Neuronal stem cell (in vitro differentiated cells): ENCODE measurements at regions not wholly inside any gene's neighbourhood (a gene's known extent, or its start where the extent isn't known, plus 50 kb on each side); places are given as distances from the start of the nearest gene placed in this dataset.
"Not testable (repeated sequence)": the region's sequence is repeated elsewhere in the genome, so short reads cannot be mapped to it uniquely, and the experiment has no call there.

Source experiments
- DNase-seq: peaks from one replicate; pipeline ENCODE4 v3.0.0-alpha.2; 2013; ENCODE audit warnings: low spot score
- H2AFZ ChIP-seq: one replicate; pipeline ENCODE4 v1.6.1; 2013; ENCODE audit warnings: mild to moderate bottlenecking, low read length, inconsistent platforms
- H2AK5ac ChIP-seq: 2 replicates; pipeline ENCODE4 v1.6.1; 2013; ENCODE audit warnings: low read depth, mild to moderate bottlenecking, inconsistent platforms, low read length, moderate library complexity, mixed read lengths
- H2BK120ac ChIP-seq: 2 replicates; pipeline ENCODE4 v1.6.1; 2013; ENCODE audit warnings: low read depth, mild to moderate bottlenecking, inconsistent platforms, low read length, moderate library complexity, mixed read lengths
- H2BK12ac ChIP-seq: one replicate; pipeline ENCODE4 v1.6.1; 2013; ENCODE audit warnings: low read length, inconsistent platforms
- H2BK15ac ChIP-seq: 2 replicates; pipeline ENCODE4 v1.6.1; 2013; ENCODE audit warnings: mild to moderate bottlenecking, low read length, inconsistent platforms, mixed read lengths
- H2BK5ac ChIP-seq: one replicate; pipeline ENCODE4 v1.6.1; 2013; ENCODE audit warnings: inconsistent platforms, mild to moderate bottlenecking, low read length, moderate library complexity
- H3K14ac ChIP-seq: one replicate; pipeline ENCODE4 v1.6.1; 2013; ENCODE audit warnings: low read length, inconsistent platforms
- H3K18ac ChIP-seq: 2 replicates; pipeline ENCODE4 v1.6.1; 2013; ENCODE audit warnings: low read length, inconsistent platforms
- H3K23ac ChIP-seq: 2 replicates; pipeline ENCODE4 v1.6.1; 2013; ENCODE audit warnings: low read depth, mild to moderate bottlenecking, mixed read lengths, low read length, inconsistent platforms; ENCODE audit not compliant: poor library complexity
- H3K27ac ChIP-seq: replicated peaks from 3 replicates; pipeline ENCODE4 v1.5.1; 2013; ENCODE audit warnings: low read length, inconsistent platforms
- H3K27me3 ChIP-seq, 3 experiments: 2 replicates each; pipeline ENCODE4 v1.6.1; 2013; ENCODE audit warnings: low read length in 3 of 3, mild to moderate bottlenecking in 2 of 3, inconsistent platforms in 1 of 3, low read depth in 1 of 3, mixed read lengths in 1 of 3, moderate library complexity in 1 of 3; ENCODE audit not compliant: control insufficient read depth in 3 of 3, insufficient read depth in 3 of 3
- H3K36me3 ChIP-seq, 2 donors: replicated peaks in 1 of 2; 2 replicates each; pipeline ENCODE4 v1.6.1; 2013; ENCODE audit warnings: low read length in 2 of 2; ENCODE audit not compliant: control insufficient read depth in 2 of 2, insufficient read depth in 2 of 2
- H3K4ac ChIP-seq: 2 replicates; pipeline ENCODE4 v1.6.1; 2013; ENCODE audit warnings: inconsistent platforms, mild to moderate bottlenecking, low read length, moderate library complexity
- H3K4me1 ChIP-seq, 2 donors: 1 replicate in 1 of 2; 2 replicates in 1 of 2; pipeline ENCODE4 v1.6.1; 2013; ENCODE audit warnings: low read length in 2 of 2, low read depth in 1 of 2; ENCODE audit not compliant: control insufficient read depth in 2 of 2, insufficient read depth in 1 of 2
- H3K4me2 ChIP-seq: one replicate; pipeline ENCODE4 v1.6.1; 2013; ENCODE audit warnings: mild to moderate bottlenecking, low read length, inconsistent platforms; ENCODE audit not compliant: insufficient read depth, poor library complexity, severe bottlenecking
- H3K4me3 ChIP-seq, 2 donors: 2 replicates each; pipeline ENCODE4 v1.5.1; 2013; ENCODE audit warnings: low read length in 2 of 2, mild to moderate bottlenecking in 2 of 2, inconsistent platforms in 1 of 2, moderate library complexity in 1 of 2
- H3K79me1 ChIP-seq: one replicate; pipeline ENCODE4 v1.6.1; 2013; ENCODE audit warnings: low read depth, mild to moderate bottlenecking, inconsistent platforms, low read length, moderate library complexity
- H3K9ac ChIP-seq: one replicate; pipeline ENCODE4 v1.6.1; 2013; ENCODE audit warnings: mild to moderate bottlenecking, low read depth, low read length, inconsistent platforms; ENCODE audit not compliant: poor library complexity
- H3K9me3 ChIP-seq, 2 donors: replicated peaks in 1 of 2; 2 replicates each; pipeline versions ENCODE3 to v1.6.1; 2013; ENCODE audit warnings: low read length in 2 of 2, mild to moderate bottlenecking in 2 of 2, inconsistent platforms in 1 of 2, low read depth in 1 of 2, mixed read lengths in 1 of 2, moderate library complexity in 1 of 2; ENCODE audit not compliant: control insufficient read depth in 2 of 2, insufficient read depth in 1 of 2
- H4K8ac ChIP-seq: one replicate; pipeline ENCODE4 v1.6.1; 2013; ENCODE audit warnings: low read depth, mild to moderate bottlenecking, inconsistent platforms, low read length, moderate library complexity
- H4K91ac ChIP-seq: one replicate; pipeline ENCODE4 v1.6.1; 2013; ENCODE audit warnings: low read length, low read depth, mild to moderate bottlenecking, inconsistent platforms; ENCODE audit not compliant: poor library complexity
- WGBS, 2 donors: extraction: QIAGEN DNeasy Blood & Tissue Kit; methylation state at CpG; one replicate each; pipeline ENCODE4 v1.1.7; 2013; ENCODE audit warnings: missing lambda C conversion rate in 2 of 2, mixed read lengths in 1 of 2; ENCODE audit not compliant: insufficient read length in 2 of 2, insufficient replicate concordance in 1 of 2; ENCODE audit errors: extremely low coverage in 2 of 2; 5-methylcytosine and 5-hydroxymethylcytosine counted together

DNA sequence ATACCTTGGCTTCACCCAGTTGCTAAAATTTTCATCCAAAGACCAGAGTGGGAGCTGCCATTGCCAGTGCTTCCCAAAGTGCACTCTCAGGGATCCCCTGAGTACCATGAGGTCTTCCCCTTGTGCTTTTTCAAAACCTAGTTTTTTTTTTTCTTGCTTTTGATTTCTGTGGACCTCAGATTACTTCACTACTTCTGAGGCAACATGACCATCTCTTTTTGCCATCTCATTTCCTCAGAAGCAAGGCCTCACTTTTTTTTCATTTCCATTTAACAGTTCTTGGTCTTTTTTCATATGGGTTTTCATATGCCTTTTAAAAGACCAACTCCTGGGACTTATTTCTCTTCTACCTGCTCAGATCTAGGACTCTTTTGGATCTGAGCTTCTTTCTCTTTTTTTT is 64.1 kb upstream of the MMS22L start:
- Histone ChIP-seq H3K9ac (no peak overlapping the region), H3K4ac (no peak overlapping the region), H2BK15ac (no peak overlapping the region), H3K18ac (no peak overlapping the region), H3K79me1 (no peaks in the 10 kb centered on the region), H3K36me3 (no peaks in the 10 kb centered on the region), H3K14ac (no peak overlapping the region), H2AFZ (no peak overlapping the region), H3K9me3 (no peaks in the 10 kb centered on the region), H3K23ac (no peak overlapping the region), H3K4me3 (no peak overlapping the region), H4K91ac (no peak overlapping the region), H3K27ac (no peak overlapping the region), H2BK120ac (no peak overlapping the region), H3K4me2 (no peak overlapping the region), H3K27me3 (no peaks in the 10 kb centered on the region), H2BK5ac (no peak overlapping the region), H4K8ac (no peak overlapping the region), H3K4me1 (no peaks in the 10 kb centered on the region), H2BK12ac (no peak overlapping the region), H2AK5ac (no peak overlapping the region)
- no peak for DNase-seq

DNA sequence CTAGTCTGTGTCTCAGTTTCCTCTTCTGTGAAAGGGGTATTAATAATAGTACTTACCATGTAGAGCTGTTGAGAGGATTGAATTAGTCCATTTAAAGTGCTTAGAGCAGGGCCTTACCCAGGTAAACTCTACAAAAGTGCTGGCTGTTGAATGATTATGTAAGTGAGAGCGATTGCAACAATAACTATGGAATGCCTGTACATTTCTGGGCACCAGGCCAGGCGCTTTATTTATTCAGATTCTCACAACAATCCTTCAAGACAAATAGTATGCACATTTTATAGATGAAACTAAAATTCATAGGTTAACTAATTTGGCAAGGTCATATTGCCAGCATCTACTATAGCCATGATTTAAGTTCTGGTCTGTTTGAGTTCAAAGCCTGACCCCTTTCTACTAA is 78.3 kb upstream of the MMS22L start:
- no peak for DNase-seq
- no CpG with 5 or more reads among the region's 2 CpGs for WGBS, 2 donors

GRCh38 chr6:97364327-97364726 is 81.3 kb upstream of the MMS22L start:
- no peak overlapping the region for H3K4me3 ChIP-seq
- no peak overlapping the region for H4K8ac ChIP-seq
- no peak overlapping the region for H3K18ac ChIP-seq
- no peak overlapping the region for H3K14ac ChIP-seq
- H2BK15ac ChIP-seq: no peak overlapping the region
- no peak overlapping the region for H2BK12ac ChIP-seq
- no peak overlapping the region for H2AFZ ChIP-seq
- no peaks in the 10 kb centered on the region for H3K4me1 ChIP-seq
- H2BK5ac ChIP-seq: no peak overlapping the region
- H3K27me3 ChIP-seq: no peaks in the 10 kb centered on the region
- no peak for DNase-seq
- H4K91ac ChIP-seq: no peak overlapping the region
- H3K36me3 ChIP-seq: no peaks in the 10 kb centered on the region
- no peak overlapping the region for H3K23ac ChIP-seq
- H2BK120ac ChIP-seq: no peak overlapping the region
- H3K9ac ChIP-seq: no peak overlapping the region
- no peak overlapping the region for H3K4me2 ChIP-seq
- no peak overlapping the region for H3K27ac ChIP-seq
- H3K79me1 ChIP-seq: no peaks in the 10 kb centered on the region
- no CpG with 5 or more reads among the region's 1 CpG for WGBS, 2 donors
- no peak overlapping the region for H2AK5ac ChIP-seq
- no peak overlapping the region for H3K4ac ChIP-seq
- H3K9me3 ChIP-seq: no peaks in the 10 kb centered on the region

More for the DNA sequence above, 78.3 kb upstream of the MMS22L start:
- Histone ChIP-seq H2BK120ac (no peak overlapping the region), H3K9me3 (no peaks in the 10 kb centered on the region), H3K4me2 (no peak overlapping the region), H2BK5ac (no peak overlapping the region), H3K27ac (no peak overlapping the region), H4K8ac (no peak overlapping the region), H3K36me3 (no peaks in the 10 kb centered on the region), H4K91ac (no peak overlapping the region), H3K4ac (no peak overlapping the region), H2AK5ac (no peak overlapping the region), H3K14ac (no peak overlapping the region), H2BK12ac (no peak overlapping the region), H3K27me3 (no peaks in the 10 kb centered on the region), H2AFZ (no peak overlapping the region), H3K18ac (no peak overlapping the region), H3K4me3 (no peak overlapping the region), H3K23ac (no peak overlapping the region), H3K4me1 (peaks cover 0 to 1% of the 10 kb centered on the region in 2 donors), H2BK15ac (no peak overlapping the region), H3K79me1 (no peaks in the 10 kb centered on the region), H3K9ac (no peak overlapping the region)

- H3K4me3 ChIP-seq, H2BK12ac ChIP-seq, H2BK5ac ChIP-seq, H3K36me3 ChIP-seq, H2AFZ ChIP-seq, H3K18ac ChIP-seq, H3K23ac ChIP-seq, H2AK5ac ChIP-seq, H3K27ac ChIP-seq, H4K8ac ChIP-seq, H4K91ac ChIP-seq, H3K4me1 ChIP-seq, H3K9me3 ChIP-seq, DNase-seq, H3K9ac ChIP-seq, H3K27me3 ChIP-seq, H3K4me2 ChIP-seq, H2BK15ac ChIP-seq, H3K14ac ChIP-seq, H3K79me1 ChIP-seq, H3K4ac ChIP-seq, H2BK120ac ChIP-seq: not testable (repeated sequence)
- no CpG with 5 or more reads among the region's 11 CpGs for WGBS, 2 donors
These were observed 99.1 kb upstream of the MMS22L start for GRCh38 chr6:97382071-97382470.
